Vagina (tissue), 2 donors: ENCODE measurements at regions not wholly inside any gene's neighbourhood (a gene's known extent, or its start where the extent isn't known, plus 50 kb on each side); places are given as distances from the start of the nearest gene placed in this dataset.

ENCODE experiments used
- CTCF ChIP-seq, 3 experiments: fragments of 450-650 bp in 2 of 3; fragments of 200-600 bp in 1 of 3; sonication (generic) in 1 of 3; IDR thresholded peaks; one replicate each; pipeline ENCODE4 v1.5.1; 2017 to 2019; ENCODE audit warnings: antibody characterized with exemption in 3 of 3, mild to moderate bottlenecking in 2 of 3, moderate library complexity in 2 of 3
- POLR2A ChIP-seq, 2 donors: fragments of 450-650 bp; IDR thresholded peaks; one replicate each; pipeline ENCODE4 v1.6.1; 2017; ENCODE audit warnings: antibody characterized with exemption in 2 of 2, mild to moderate bottlenecking in 2 of 2, moderate library complexity in 2 of 2
- POLR2AphosphoS5 ChIP-seq, 2 donors: sonication (generic); formaldehyde crosslinking; IDR thresholded peaks; one replicate each; pipeline ENCODE4 v1.9.0; 2017; ENCODE audit warnings: antibody characterized with exemption in 2 of 2, mild to moderate bottlenecking in 2 of 2, low read depth in 1 of 2; ENCODE audit not compliant: insufficient read depth in 1 of 2

GRCh38 chr2:187942876-187943275 lies 348.8 kb upstream of the GULP1 start:
- no peak for TF ChIP-seq POLR2A (IDR thresholded peaks at IDR 0.05)
- no peak for TF ChIP-seq CTCF (IDR thresholded peaks at IDR 0.05)
- TF ChIP-seq POLR2AphosphoS5 (IDR thresholded peaks at IDR 0.05; ENCODE audit: insufficient read depth in 1 of 2, low read depth in 1 of 2), result no peak
